HG03520 (cell line): ENCODE measurements at regions not wholly inside any gene's neighbourhood (a gene's known extent, or its start where the extent isn't known, plus 50 kb on each side); places are given as distances from the start of the nearest gene placed in this dataset.

Experiments used
- ATAC-seq: cut with Tn5 transposase; IDR thresholded peaks from one replicate; pipeline ENCODE4 v1.9.1; 2021; ENCODE audit warnings: mild to moderate bottlenecking, moderate library complexity; ENCODE audit not compliant: unreplicated experiment

GRCh38 chr20:40545478-40545877, 143.6 kb downstream of the MAFB start:
- no peak for ATAC-seq

GRCh38 chr20:40542065-40542464, 147.0 kb downstream of the MAFB start:
- ATAC-seq, result no peak

DNA sequence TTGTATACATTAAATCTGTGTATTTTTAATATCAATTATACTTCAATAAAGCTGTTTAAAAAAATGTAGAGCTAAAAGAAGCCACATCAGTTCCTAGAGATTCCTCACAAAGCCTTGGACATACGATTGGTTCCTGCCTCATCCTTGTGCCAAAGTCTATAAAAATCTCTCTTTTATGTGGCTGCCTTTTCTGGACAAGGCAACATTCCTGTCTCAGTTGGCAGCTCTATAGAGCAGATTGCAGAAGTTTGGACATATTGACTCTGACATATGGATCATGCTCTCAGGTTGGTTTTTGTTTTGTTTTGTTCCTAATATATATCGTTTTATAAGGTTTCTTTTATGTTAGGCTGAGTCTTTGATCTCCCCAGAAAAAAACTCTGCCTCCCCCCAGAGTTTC, 148.9 kb downstream of the MAFB start:
- no peak for ATAC-seq

GRCh38 chr20:40538131-40538530, 150.9 kb downstream of the MAFB start:
- ATAC-seq, result no peak

- ATAC-seq, result no peak
Measured at GRCh38 chr20:40536808-40537207, 152.2 kb downstream of the MAFB start.

DNA sequence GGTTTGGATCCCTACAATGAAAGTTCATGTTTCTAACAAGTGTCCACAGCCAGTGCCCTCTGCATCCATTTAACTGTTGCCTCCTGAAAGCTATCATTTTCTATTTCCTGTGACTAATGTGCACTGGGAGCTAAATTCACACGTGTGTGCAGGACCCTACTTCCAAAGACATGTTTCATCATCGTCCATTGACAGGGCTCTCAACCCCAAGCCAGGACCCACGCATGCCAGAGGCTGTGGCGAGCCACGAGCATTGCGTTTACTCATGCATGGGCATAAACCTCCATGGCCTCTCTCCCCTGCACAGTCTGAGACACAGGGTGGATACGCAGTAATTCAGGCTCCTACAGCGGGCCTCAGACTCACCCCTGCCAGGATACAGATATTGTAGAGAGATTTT, 153.2 kb downstream of the MAFB start:
- no peak for ATAC-seq

- ATAC-seq, result no peak
Measured at GRCh38 chr20:40532103-40532502, 156.9 kb downstream of the MAFB start.

GRCh38 chr20:40525351-40525750, 163.7 kb downstream of the MAFB start:
- no peak for ATAC-seq

DNA sequence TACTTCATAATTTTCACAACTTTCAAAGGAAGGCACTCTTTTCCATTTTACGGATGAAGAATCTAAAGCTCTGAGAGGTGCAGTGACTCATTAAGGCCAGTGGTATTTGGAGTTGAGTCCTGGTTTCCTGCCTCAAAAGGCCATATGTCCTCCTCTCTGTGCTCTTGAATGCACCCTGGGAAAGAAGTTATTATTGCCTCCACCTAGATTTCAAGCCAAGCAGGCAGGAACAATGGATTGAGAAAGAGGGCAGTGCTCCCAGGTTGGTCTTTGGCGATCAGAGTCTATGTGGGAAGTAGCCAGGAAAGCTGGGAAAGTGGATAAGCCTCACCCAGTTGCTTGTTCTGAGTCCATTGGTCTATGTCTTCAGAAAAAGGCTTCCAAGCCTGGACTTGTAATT, 165.0 kb downstream of the MAFB start:
- no peak for ATAC-seq

DNA sequence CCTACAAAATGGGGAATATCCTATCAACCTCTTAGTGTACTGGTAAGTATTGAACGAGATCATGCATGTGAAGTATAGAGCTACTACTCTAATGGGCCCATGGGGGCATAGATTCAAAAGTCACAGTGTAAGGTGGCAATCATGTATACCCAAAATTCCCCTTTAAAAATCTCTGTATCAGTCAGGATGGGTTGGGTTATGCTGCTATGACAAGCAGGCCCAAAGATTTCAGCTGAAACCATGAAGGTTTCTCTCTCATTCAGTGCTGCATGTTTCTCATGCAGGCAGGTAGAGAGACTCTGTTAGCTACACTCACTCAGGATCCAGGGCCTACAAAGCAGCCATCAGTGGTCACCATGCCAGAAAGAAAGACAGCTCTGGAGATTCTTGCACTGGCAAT, 166.6 kb downstream of the MAFB start:
- ATAC-seq, result no peak

DNA sequence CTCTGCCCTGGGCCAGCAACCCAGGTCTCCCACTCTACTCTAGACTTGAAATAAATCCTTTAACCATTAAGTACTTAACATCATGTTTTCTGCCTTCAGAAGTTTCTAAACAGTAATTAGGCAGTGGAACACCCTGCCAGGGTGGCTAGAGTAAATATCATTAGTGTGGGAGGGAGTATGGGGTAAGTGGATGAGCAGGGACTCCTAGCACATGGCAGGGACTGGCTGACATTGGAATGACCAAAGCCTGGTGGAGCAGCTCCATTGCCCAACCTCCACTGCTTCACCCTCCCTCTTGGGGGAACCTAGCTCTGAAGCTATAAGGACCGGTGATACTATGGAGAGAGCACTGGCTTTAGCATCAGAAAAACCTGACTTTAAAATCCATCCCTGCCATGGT, 167.1 kb downstream of the MAFB start:
- ATAC-seq, result no peak

- no peak for ATAC-seq
Measured at GRCh38 chr20:40519918-40520317, 169.1 kb downstream of the MAFB start.

DNA sequence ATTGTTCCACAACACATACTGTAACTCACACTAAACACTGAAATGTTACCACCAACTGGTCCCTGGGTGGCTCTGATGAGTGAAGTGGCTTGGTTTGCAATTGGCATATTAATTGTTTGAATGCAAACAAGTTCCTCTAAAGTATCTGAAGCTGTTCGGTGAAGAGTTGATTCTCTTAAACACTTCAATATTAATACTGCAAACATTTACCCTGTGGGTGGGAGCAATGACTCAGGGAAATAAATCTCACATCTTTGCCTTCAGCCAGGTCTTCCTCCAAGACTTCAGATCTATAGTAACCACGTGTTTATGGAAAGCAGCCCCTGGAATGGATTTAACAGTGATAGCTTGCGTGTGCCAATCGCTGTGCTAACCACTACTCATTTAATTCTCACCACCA, 176.0 kb downstream of the MAFB start:
- no peak for ATAC-seq

DNA sequence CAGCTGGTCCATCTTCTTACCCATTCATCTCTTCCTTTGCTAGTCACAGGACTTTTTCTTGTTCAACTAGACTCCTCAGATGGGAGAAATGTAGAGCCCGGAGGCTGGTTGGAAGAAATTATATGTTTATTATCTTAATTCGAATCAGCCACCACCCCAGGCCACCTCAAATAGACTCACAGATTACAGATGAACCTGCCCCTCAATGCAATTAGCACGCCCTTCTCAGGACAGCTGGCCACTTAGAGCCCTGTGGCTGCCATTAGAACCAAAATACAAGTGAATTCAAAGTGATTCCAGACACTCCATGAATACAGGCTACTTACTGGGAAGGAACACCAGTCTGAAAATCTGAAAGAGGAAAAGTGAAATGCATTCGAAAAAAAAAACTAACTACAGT, 176.4 kb downstream of the MAFB start:
- no peak for ATAC-seq

DNA sequence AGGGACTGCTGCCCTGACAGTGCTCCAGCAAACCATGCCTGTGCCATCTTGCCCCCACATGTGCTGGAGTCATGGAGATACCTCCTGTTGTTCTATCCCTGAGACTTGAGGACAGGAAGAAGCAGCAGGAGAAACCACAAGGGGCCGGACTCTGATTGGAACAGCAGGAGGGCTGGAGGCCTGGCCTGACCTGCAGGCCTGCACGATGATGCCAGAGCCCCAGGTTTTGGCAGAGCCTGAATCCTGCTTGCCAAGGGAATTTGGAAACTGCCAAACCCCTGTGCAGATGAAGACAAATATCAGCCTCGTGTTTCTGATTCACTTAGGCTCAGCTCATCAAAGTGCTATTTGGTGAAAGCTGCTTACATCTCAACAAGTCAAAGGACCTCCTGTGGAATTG, 177.6 kb downstream of the MAFB start:
- ATAC-seq, result no peak

GRCh38 chr20:40510622-40511021, 178.4 kb downstream of the MAFB start:
- no peak for ATAC-seq

DNA sequence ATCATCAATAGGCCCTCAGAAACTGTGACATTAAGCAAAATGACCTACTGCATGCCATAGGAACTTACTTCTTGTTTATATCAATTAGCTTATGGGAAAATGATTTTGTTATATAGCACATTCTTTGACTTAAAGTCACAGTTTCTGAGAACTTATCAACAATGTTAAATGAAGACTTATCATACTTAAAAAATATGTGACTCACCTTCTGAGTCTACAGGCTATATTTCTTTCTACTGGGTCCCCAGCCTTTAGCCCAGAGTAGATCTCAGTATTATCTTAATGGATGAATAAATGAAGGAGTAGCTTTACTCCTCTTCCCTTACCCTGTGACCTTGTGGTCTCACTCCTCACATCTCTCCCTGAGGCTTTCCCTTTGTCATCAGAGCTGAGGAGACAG, 180.2 kb downstream of the MAFB start:
- no peak for ATAC-seq

- ATAC-seq, result no peak
Measured at GRCh38 chr20:40506537-40506939, 182.5 kb downstream of the MAFB start.

GRCh38 chr20:40503119-40503518, 185.9 kb downstream of the MAFB start:
- ATAC-seq, result no peak

- no peak for ATAC-seq
Measured at GRCh38 chr20:40502576-40502975, 186.5 kb downstream of the MAFB start.

- ATAC-seq, result no peak
Measured at GRCh38 chr20:40499391-40499790, 189.6 kb downstream of the MAFB start.

GRCh38 chr20:40497899-40498691, 190.9 kb downstream of the MAFB start:
- ATAC-seq, result no peak

DNA sequence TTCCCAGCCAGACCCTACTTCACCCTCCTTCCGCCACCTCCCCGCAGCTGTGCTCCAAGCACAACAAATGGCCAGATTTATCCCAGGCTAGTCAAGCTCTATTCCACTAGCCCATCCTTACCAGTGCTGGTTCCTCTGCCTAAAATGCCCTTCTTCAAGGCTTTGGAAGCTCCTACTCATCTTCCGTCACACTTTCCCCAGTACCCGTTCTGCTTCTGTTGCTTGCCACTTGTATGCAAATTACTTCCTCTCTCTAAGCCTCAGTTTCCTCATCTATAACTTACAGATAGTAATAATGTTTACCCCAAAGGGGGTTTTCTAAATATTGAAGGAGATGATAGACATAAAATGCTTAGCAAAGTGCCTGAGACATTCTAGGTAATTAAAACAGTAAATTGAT, 193.1 kb downstream of the MAFB start:
- ATAC-seq, result no peak
